GM21528 (cell line): ENCODE measurements at regions not wholly inside any gene's neighbourhood (a gene's known extent, or its start where the extent isn't known, plus 50 kb on each side); places are given as distances from the start of the nearest gene placed in this dataset.
"Not testable (repeated sequence)": the region's sequence is repeated elsewhere in the genome, so short reads cannot be mapped to it uniquely, and the experiment has no call there.

Source experiments
- ATAC-seq: cut with Tn5 transposase; IDR thresholded peaks from one replicate; pipeline ENCODE4 v1.9.1; 2021; ENCODE audit warnings: mild to moderate bottlenecking, moderate library complexity; ENCODE audit not compliant: unreplicated experiment, low FRiP score

DNA sequence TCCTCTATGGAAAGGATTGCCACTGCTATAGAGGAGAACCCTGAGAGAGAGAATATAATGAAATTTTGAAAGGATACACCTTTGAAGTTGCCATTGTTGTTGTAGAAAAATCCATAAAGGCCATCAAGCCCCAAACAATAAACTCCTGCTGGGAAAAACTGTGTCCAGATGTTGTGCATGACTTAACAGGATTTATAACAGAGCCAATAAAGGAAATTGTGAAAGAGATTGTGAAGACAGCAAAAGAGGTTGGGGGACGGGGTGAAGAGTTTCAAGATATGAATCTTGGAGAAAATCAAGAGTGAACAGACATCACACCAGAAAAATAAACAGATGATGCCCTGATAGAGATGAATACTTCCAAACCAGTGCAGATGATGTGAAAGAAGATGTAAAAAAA is 396.4 kb downstream of the BCKDHB start:
- ATAC-seq: no peak

DNA sequence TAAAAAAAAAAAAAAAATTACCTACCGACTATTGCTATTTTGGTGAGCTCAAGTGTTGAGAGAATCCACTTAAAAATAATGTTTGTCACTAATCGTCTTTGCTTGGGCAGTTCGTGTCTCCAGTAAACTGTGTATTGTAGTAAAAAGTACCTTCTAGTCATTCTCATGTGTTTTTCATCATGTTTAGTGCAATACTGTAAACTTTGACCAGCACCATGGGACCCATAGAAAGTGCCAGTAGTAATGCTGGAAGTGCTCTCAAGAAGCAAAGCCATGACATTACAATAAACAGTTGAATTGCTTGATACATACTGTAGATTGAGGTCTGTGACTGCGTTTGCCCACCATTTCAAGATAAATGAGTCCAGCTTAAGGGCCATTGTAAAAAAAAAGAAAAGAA is 395.2 kb downstream of the BCKDHB start:
- ATAC-seq: no peak

DNA sequence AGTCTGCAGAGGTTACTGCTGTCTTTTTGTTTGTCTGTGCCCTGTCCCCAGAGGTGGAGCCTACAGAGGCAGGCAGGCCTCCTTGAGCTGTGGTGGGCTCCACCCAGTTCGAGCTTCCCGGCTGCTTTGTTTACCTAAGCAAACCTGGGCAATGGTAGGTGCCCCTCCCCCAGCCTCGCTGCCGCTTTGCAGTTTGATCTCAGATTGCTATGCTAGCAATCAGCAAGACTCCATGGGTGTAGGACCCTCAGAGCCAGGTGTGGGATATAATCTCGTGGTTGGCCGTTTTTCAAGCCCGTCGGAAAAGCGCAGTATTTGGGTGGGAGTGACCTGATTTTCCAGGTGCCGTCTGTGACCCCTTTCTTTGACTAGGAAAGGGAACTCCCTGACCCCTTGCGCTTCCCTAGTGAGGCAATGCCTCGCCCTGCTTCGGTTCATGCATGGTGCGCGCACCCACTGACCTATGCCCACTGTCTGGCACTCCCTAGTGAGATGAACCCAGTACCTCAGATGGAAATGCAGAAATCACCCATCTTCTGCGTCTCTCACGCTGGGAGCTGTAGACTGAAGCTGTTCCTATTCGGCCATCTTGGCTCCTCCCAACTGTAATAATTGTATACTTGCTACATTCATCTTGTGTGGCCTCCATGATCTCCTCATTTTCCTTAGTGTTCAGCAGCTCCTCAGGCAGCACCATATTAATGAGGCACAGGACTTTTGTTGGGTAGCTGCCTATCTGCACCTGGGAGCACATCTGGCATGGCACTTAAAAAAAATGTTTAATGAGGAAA is 391.4 kb downstream of the BCKDHB start:
- ATAC-seq: not testable (repeated sequence)

DNA sequence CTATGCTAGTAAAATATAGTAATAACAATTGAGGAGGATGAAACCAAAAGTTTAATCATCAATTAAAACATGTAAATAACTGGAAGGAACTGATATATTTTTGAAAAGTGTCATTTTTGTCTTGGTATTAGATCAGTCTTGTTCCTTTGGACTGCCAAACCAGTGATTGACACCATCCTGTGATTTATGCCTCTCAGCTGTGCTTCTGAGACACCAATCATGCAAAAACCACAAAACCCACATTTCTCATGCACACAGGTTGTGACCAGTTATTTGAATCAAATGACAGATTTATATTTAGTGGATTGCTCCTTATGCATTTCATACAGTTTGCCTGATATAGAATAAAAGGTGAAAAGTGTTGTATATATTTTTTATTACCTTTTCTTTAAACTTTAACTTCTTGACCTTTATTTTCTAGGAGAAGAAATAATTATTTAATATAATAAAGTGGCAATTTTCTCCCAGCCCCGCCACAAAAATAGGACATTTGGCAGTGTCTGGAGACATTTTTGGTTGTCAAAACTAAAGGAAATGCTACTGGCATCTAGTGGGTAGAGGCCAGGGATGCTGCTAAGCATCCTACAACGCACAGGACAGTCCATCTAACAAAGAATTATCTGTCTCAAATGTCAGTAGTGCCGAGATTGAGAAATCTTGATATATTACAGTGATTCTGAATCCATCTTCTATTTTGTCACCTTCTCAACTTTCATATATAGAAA is 383.6 kb downstream of the BCKDHB start:
- ATAC-seq: no peak

DNA sequence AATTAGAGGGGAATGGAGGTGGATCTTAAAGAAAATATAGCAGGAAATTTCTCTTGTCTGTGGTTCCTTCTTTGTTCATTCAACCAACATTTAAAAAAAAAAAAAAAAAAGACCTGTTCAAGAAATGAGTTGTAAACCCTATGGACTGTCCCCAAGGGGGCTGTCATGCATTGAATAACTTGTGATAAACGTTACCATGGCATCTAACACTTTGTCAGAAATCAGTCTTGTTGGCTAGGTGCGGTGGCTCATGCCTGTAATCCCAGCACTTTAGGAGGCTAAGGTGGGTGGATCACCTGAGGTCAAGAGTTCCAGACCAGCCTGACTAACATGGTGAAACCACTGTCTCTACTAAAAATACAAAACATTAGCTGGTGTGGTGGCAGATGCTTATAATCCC is 381.7 kb downstream of the BCKDHB start:
- no peak for ATAC-seq

DNA sequence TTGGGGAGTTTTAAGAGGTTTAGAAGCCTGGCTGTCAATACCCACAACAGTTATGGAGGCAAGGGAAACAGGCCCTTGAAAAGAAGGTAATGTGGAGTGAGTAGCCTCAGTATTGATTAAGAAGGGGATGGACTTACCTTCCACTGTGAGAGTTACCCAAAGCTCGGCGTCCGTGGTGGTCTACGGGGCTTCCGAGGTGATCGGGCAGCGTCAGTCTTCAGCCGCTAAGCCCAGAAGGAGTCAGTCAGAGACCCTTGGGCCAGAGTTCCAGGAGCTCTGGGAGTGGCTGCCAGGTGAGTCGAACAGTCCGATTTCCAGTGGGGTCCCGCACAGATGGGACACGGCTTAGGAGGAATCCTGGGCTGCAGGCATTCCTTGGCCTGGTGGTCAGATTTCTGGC is 379.0 kb downstream of the BCKDHB start:
- not testable (repeated sequence) for ATAC-seq

DNA sequence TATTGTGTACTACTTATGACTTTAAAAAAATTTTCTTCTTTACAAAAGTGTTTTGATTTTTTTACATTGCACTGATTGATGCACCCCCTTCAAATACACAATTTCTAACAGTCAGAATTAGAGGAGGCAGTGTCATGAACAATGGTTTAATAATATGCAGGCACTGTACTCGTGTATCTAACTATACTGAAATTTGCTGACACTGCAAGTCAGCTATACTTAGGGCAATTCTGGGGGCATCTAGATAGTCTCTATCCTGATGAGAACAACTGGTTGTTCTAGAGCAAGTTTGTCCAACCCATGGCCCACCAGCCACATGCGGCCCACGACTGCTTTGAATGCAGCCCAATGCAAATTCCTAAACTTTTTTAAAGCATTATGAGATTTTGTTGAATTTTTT is 375.6 kb downstream of the BCKDHB start:
- no peak for ATAC-seq

DNA sequence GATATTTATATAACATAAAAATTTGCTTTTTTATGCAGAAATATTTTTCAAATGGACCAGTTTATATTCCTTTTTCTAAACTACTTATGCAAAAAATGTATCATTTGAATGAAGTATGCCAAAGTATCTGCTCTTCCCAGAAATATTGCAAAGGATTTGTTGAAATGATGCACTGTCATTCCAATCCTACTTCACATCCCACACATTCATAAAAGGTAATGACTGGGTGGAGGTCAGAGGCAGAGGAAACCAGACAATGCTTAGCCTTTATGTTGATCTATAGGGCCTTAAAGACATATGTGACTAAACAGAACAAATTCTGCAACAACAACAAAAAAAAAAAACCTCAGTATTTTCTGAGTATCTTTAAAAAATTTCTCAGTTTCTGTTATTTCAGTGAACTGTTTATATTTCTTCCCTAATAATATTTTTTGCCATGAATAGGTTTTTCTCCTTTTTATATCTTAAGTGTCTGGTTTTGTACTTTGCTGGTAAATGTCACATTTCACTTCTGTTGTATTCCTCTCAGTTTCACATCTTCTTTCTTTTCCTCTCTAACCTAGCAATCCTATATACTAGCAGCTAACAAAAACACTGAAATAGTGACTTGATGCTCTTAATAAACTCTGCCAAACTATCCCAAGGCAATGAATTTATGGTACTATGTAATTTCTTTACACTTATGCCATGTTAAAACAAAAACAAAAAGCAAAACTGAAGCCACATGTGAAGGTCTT is 374.1 kb downstream of the BCKDHB start:
- no peak for ATAC-seq

DNA sequence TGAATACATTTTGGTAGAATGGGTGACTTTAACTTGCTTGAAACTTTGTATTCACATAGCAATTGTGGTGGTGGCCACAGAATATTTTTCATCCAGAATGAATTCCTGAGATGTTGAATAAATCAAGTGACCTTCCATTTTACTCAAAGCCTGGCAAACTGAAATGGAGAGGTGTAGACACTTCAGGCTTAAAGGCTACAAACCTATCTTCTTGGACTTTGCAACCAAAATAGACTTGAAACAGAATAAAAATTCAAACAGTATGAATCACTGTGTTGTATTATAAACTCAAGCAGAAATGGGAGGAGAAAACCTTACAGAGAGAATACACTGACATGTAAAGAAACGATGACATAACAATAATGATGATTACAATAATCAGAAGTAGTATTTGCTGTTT is 371.6 kb downstream of the BCKDHB start:
- ATAC-seq: no peak

DNA sequence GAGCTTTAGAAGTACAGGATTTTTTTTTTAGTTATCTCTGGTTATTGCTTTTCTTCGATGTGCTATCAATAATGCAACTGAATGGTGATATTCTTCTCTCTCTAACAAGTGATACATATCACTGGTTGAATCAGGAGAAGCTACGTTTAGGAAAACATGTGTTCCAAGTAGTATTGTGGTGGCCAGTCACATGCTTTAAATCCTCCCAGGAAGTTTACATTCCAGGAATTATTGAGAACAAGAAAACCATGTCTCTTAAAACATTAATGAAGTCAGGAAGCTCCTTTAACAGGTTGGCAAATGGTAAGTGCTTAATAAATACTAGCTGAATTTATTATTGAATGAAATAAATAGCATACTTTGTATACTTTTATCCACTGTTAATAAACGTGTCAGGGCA is 371.1 kb downstream of the BCKDHB start:
- ATAC-seq: no peak

DNA sequence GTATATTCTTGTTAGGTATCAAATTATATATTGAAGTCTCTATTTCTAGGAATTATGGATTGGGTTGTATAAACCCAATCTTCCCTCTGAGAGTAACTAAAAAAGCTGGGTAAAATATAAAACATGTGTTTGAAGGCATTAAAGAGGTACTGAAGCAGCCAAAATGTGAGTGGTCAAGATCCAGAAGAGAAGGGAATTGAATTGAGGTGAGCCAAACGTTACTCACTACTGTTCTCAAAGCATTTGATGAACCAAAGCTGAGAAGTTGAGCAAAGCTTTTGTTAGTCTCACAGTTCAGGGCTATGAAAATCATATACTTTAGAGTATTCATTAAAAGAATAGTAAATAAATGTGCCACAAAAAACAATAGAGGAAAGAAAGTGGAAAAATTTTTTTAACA is 365.8 kb downstream of the BCKDHB start:
- ATAC-seq: no peak

DNA sequence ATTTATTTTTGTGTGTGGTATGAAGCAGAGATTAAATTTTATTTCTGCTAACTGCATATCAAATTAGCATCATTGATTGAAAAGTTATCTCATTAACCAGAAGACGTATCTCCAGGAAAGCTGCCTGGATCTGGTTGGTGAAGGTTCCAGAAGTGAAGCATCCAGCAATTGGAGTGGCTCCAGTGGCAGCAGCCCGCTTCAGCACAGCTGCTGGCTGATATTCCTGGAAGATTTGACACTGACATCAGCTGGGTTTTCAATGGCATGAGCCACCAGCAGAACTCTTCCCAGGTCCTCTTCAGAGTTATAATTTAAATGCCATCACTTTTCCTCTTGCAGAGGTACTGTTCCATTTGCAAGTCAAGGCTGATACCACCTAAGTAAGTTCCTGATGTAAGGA is 363.5 kb downstream of the BCKDHB start:
- no peak for ATAC-seq

DNA sequence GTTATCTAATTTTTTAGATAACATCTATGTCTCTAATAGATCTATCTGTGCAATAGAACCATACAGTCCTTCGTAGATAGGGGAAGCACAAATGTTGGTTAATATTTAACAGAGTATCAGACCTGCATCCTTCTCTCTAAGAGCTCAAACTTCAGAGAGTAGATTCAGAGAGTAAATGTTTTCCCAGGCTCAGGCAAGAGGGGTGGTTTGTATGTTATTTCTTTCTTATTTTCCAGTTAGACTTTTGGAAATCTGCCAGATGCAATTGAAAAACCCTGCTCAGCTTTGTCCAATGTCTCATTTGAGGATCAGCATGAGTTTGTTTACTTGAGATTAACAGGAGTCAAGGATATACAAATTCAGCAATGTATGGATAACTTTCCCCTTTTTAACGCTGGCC is 361.9 kb downstream of the BCKDHB start:
- ATAC-seq: no peak

DNA sequence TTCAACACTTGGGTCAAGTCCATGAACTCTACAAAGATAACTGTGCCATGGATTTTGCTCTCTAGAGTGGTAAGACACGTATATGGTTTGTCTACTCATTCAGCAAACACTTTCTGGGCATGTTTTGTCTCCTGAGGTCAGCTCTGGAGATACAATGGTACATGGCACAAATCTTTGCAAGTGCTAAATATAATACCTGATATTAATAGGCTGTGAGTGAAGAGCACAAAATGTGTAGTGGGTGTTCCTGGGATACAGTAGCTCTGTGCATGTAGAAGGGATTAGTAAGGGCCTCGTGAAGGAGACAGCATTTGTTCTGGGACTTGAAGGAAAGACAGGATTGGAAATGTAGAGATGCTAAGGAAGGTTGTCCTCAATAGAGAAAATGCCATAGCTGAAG is 360.9 kb downstream of the BCKDHB start:
- ATAC-seq: no peak

DNA sequence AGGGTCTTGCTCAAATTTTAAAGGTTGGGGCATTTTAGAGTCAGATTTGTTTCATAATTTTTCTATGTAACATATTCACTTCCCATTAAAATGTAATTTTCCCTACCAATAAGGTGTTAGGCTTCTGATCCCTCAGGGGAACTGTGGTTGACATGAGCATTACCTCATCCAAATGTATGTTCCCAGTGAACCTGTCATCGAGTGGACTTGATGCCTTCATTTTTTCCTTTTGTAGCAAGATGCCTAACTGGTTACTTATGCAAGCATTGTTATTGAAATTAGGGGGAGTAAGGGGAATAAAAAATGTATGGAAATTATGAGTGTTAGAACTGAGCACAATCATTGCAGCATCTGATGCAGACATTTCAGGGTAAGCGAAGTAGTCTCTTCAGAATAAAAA is 360.5 kb downstream of the BCKDHB start:
- no peak for ATAC-seq

DNA sequence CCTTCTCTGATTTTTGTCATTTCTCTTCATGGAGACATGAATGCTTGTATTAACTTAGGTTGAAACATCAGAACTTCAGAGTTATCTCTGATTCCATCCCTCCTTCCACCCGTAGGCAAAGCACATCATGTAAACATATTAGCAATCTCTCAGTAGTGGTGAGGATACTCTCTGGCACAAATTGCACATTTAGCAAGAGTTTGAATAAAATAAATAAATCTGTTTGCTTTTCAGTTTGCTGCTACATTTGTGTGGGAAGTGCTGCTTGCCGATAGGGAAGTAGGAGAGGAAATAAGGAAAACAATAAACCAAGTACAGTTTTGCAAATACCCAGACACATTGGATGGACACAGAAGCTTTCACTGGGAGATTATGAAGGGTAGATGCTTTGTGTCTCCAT is 359.0 kb downstream of the BCKDHB start:
- ATAC-seq: no peak

DNA sequence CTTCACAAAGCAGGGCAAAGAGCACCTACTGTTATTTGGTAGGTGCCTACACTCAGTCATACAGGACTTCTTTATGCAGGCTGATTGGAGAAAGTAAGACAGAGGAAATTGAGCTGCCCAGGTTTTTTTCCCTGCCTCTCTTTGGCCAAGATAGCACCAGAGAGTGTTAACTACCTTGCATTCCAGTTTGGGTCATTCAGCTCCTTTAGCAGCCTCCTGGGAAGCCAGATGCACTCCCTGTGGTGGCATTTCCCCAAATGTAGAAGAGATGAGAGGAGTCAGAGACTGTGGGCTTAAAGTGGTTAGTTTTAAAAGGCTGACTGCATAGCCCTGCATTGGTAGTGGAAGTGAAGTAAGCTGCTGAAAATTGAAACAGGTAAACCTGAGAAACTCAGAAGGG is 358.4 kb downstream of the BCKDHB start:
- ATAC-seq: no peak

DNA sequence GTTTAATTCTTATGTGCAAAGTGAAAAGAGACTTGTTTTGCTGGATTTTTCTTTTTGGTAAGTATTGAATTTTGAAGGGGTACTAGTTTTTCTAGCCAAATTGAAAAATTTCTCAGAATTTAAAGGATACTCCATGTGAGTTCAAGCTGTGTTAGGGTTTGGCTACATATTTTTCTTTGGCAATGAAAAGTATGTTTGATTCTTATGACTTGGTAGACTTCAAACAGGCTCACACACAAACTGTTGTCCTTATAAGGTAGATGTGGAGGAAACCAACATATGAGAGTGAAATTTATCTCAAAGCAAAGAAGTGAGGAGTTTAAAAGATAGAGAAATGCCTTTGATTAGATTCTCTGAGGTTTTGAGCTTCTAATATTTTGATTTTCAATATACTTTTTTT is 356.7 kb downstream of the BCKDHB start:
- ATAC-seq: no peak

DNA sequence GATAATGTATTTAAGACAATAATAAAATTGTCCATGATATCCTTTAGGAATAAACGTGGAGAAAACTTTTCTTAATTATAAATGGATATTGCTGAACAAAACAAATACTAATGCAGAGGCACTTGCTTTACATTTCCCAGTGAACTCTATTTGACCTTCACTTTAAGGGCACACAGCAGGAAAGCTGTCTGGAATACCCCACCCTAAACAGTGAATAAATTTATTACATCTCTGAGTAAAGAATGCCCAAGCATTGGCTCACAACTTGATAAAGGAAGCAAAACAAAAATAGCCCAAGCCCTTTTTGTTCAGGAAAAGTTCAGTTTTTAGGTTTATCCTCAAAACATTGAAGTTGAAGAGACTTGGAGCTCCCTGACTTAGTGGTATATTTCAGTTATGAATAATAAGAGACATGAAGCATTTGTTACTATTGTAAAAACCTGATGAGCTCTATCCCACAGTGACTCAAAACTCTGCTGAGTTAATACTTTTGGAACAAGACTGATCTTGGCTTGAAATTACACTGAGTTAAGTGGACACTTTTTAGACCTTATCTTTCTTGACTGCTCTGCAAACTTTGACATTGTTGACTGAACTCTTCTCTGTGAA is 353.9 kb downstream of the BCKDHB start:
- ATAC-seq: no peak

DNA sequence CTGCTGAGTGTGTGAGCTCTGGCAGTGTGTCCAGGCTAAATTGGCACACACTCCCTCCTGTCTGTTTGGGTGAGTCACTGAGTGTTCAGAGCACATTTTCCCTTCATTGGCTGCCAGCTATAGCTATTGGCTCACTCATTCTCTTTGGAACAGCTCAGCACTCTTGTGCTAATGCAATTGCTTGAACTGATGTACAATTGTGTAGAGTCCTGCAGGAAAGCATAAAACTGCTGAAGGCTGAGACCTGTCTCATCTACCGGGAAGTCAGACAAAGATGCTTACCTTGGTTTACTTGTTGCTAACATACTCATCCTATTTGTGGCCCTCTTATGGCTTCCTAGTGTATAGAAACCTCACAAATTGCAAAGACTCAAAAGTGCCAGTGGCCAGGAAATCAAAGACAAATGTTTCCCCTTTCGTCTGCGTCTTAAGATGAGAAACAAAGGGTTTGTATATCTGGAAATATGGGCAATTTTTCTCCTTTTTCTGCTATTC is 351.0 kb downstream of the BCKDHB start:
- no peak for ATAC-seq
